KMS-11 (cell line): ENCODE measurements at regions not wholly inside any gene's neighbourhood (a gene's known extent, or its start where the extent isn't known, plus 50 kb on each side); places are given as distances from the start of the nearest gene placed in this dataset.

ENCODE experiments used
- H2AFZ ChIP-seq: fragments of 200-600 bp; sonication (generic); 2 replicates; pipeline ENCODE4 v1.6.1; 2016; ENCODE audit warnings: antibody characterized with exemption, mixed run types, low read depth
- H3K27ac ChIP-seq: fragments of 200-600 bp; sonication (generic); 2 replicates; pipeline ENCODE4 v1.6.1; 2016; ENCODE audit warnings: mild to moderate bottlenecking, mixed run types
- H3K27me3 ChIP-seq: fragments of 200-600 bp; sonication (generic); 2 replicates; pipeline ENCODE4 v1.6.1; 2017; ENCODE audit warnings: mild to moderate bottlenecking, low read depth, mixed run types, moderate library complexity; ENCODE audit not compliant: insufficient read depth
- H3K36me3 ChIP-seq: fragments of 200-600 bp; sonication (generic); 2 replicates; pipeline ENCODE4 v1.6.1; 2017; ENCODE audit warnings: mild to moderate bottlenecking, mixed run types; ENCODE audit not compliant: insufficient read depth
- H3K4me1 ChIP-seq: fragments of 200-600 bp; sonication (generic); 2 replicates; pipeline ENCODE4 v1.6.1; 2016; ENCODE audit warnings: mild to moderate bottlenecking, low read depth, mixed run types; ENCODE audit not compliant: poor library complexity, severe bottlenecking
- H3K4me2 ChIP-seq: fragments of 200-600 bp; sonication (generic); 2 replicates; pipeline ENCODE4 v1.7.0; 2016; ENCODE audit warnings: mild to moderate bottlenecking, mixed run types
- H3K4me3 ChIP-seq: fragments of 200-600 bp; sonication (generic); IDR thresholded peaks from 2 replicates; pipeline ENCODE4 v1.6.1; 2017; ENCODE audit warnings: low read depth, low read length, mixed read lengths; ENCODE audit not compliant: insufficient read depth
- H3K79me2 ChIP-seq: fragments of 200-600 bp; sonication (generic); 2 replicates; pipeline ENCODE4 v1.6.1; 2016; ENCODE audit warnings: low read depth, mixed run types; ENCODE audit not compliant: insufficient read depth
- H3K9ac ChIP-seq: fragments of 200-600 bp; sonication (generic); 2 replicates; pipeline ENCODE4 v1.6.1; 2016; ENCODE audit warnings: mild to moderate bottlenecking, mixed run types
- H4K20me1 ChIP-seq: fragments of 200-600 bp; sonication (generic); 2 replicates; pipeline ENCODE4 v1.6.1; 2016; ENCODE audit warnings: mild to moderate bottlenecking, mixed run types; ENCODE audit not compliant: insufficient read depth
- CTCF ChIP-seq: fragments of 200-600 bp; sonication (generic); conservative IDR thresholded peaks from 2 replicates; pipeline ENCODE4 v1.6.1; 2017; ENCODE audit warnings: low read depth, mild to moderate bottlenecking, antibody characterized with exemption, low read length, moderate library complexity, mixed read lengths

GRCh38 chr7:18413447-18413846 is 82.1 kb upstream of the HDAC9 start:
- no peak for TF ChIP-seq CTCF
- H4K20me1 ChIP-seq: no peaks in the 10 kb centered on the region
- H3K27me3 ChIP-seq: no peaks in the 10 kb centered on the region
- no peak overlapping the region for H3K4me3 ChIP-seq
- H3K79me2 ChIP-seq: no peaks in the 10 kb centered on the region
- H3K27ac ChIP-seq: no peak overlapping the region
- no peak overlapping the region for H2AFZ ChIP-seq
- no peaks in the 10 kb centered on the region for H3K4me1 ChIP-seq
- H3K9ac ChIP-seq: no peak overlapping the region
- no peaks in the 10 kb centered on the region for H3K36me3 ChIP-seq
- no peak overlapping the region for H3K4me2 ChIP-seq

- Histone ChIP-seq H3K27ac (no peak overlapping the region), H3K36me3 (no peaks in the 10 kb centered on the region), H3K79me2 (no peaks in the 10 kb centered on the region), H3K9ac (no peak overlapping the region), H4K20me1 (no peaks in the 10 kb centered on the region), H3K4me2 (no peak overlapping the region), H2AFZ (no peak overlapping the region), H3K4me1 (no peaks in the 10 kb centered on the region), H3K4me3 (no peak overlapping the region), H3K27me3 (no peaks in the 10 kb centered on the region)
- no peak for TF ChIP-seq CTCF
Observed at GRCh38 chr7:18414885-18415284, 80.7 kb upstream of the HDAC9 start.

GRCh38 chr7:18416988-18417387 is 78.6 kb upstream of the HDAC9 start:
- Histone ChIP-seq H3K4me3 (no peak overlapping the region), H3K27ac (no peak overlapping the region), H3K9ac (no peak overlapping the region), H3K4me2 (no peak overlapping the region), H3K27me3 (no peaks in the 10 kb centered on the region), H3K79me2 (no peaks in the 10 kb centered on the region), H3K4me1 (no peaks in the 10 kb centered on the region), H4K20me1 (no peaks in the 10 kb centered on the region), H2AFZ (no peak overlapping the region), H3K36me3 (no peaks in the 10 kb centered on the region)
- TF ChIP-seq CTCF: no peak

GRCh38 chr7:18419456-18419855 is 76.1 kb upstream of the HDAC9 start:
- Histone ChIP-seq H3K79me2 (no peaks in the 10 kb centered on the region), H3K4me3 (no peak overlapping the region), H3K27ac (no peak overlapping the region), H3K27me3 (no peaks in the 10 kb centered on the region), H3K36me3 (no peaks in the 10 kb centered on the region), H3K4me2 (no peak overlapping the region), H3K4me1 (no peaks in the 10 kb centered on the region), H4K20me1 (no peaks in the 10 kb centered on the region), H3K9ac (no peak overlapping the region), H2AFZ (no peak overlapping the region)
- TF ChIP-seq CTCF: no peak

GRCh38 chr7:18420108-18420507 is 75.4 kb upstream of the HDAC9 start:
- Histone ChIP-seq H3K9ac (no peak overlapping the region), H4K20me1 (no peaks in the 10 kb centered on the region), H3K4me2 (no peak overlapping the region), H3K36me3 (no peaks in the 10 kb centered on the region), H3K4me1 (no peaks in the 10 kb centered on the region), H3K27me3 (no peaks in the 10 kb centered on the region), H3K4me3 (no peak overlapping the region), H3K27ac (no peak overlapping the region), H3K79me2 (no peaks in the 10 kb centered on the region), H2AFZ (no peak overlapping the region)
- TF ChIP-seq CTCF: no peak
